ENCODE measurements at regions not wholly inside any gene's neighbourhood (a gene's known extent, or its start where the extent isn't known, plus 50 kb on each side); places are given as distances from the start of the nearest gene placed in this dataset.

- Histone ChIP-seq H3K27ac (ENCODE audit: low read length) (no peak overlapping the region), H3K27me3 (ENCODE audit: insufficient read depth, low read depth, low read length) (no peaks in the 10 kb centered on the region), H2AFZ (ENCODE audit: low read depth, low read length) (no peak overlapping the region), H3K9me2 (ENCODE audit: insufficient read depth, low read length) (no peaks in the 10 kb centered on the region), H3K9me3 (ENCODE audit: low read length) (no peaks in the 10 kb centered on the region), H3K79me2 (replicated peaks; ENCODE audit: insufficient read depth, low read length) (no peaks in the 10 kb centered on the region), H3K4me3 (ENCODE audit: low read length) (no peak overlapping the region), H4K20me1 (ENCODE audit: insufficient read depth) (no peaks in the 10 kb centered on the region), H3K36me3 (ENCODE audit: insufficient read depth, low read length) (no peaks in the 10 kb centered on the region), H3F3A (ENCODE audit: insufficient read depth, low read length, poor library complexity, severe bottlenecking) (no peaks in the 10 kb centered on the region), H3K9ac (ENCODE audit: low read length) (no peak overlapping the region), H3K4me2 (ENCODE audit: low read length) (no peak overlapping the region)
- TF ChIP-seq POLR2AphosphoS5 (IDR thresholded peaks at IDR 0.05): no peak
- TF ChIP-seq EZH2 (IDR thresholded peaks at IDR 0.05; ENCODE audit: borderline replicate concordance, insufficient read depth, low read length, poor library complexity, severe bottlenecking): no peak
- TF ChIP-seq RAD21 (conservative IDR thresholded peaks at IDR 0.05): no peak
- no peak for TF ChIP-seq MXI1 (conservative IDR thresholded peaks at IDR 0.05; ENCODE audit: poor library complexity, severe bottlenecking)
- no peak for TF ChIP-seq EP300 (conservative IDR thresholded peaks at IDR 0.05; ENCODE audit: poor library complexity, severe bottlenecking)
- TF ChIP-seq CTCF (IDR thresholded peaks at IDR 0.05; ENCODE audit: poor library complexity, severe bottlenecking): no peak
- no peak for TF ChIP-seq TAF1 (IDR thresholded peaks at IDR 0.05; ENCODE audit: low read depth)
- TF ChIP-seq REST (IDR thresholded peaks at IDR 0.05; ENCODE audit: borderline replicate concordance): no peak
- no peak for TF ChIP-seq SMC3 (conservative IDR thresholded peaks at IDR 0.05; ENCODE audit: poor library complexity)
Measured at GRCh38 chr4:110824344-110824743, 201.5 kb upstream of the PITX2 start.

- no peaks in the 10 kb centered on the region for H3K36me3 ChIP-seq (ENCODE audit: insufficient read depth, low read length)
- no peak overlapping the region for H3K4me3 ChIP-seq (ENCODE audit: low read length)
- TF ChIP-seq EP300 (conservative IDR thresholded peaks at IDR 0.05; ENCODE audit: poor library complexity, severe bottlenecking): no peak
- TF ChIP-seq TAF1 (IDR thresholded peaks at IDR 0.05; ENCODE audit: low read depth): no peak
- no peak for TF ChIP-seq EZH2 (IDR thresholded peaks at IDR 0.05; ENCODE audit: borderline replicate concordance, insufficient read depth, low read length, poor library complexity, severe bottlenecking)
- TF ChIP-seq CTCF (IDR thresholded peaks at IDR 0.05; ENCODE audit: poor library complexity, severe bottlenecking): no peak
- no peak for TF ChIP-seq MXI1 (conservative IDR thresholded peaks at IDR 0.05; ENCODE audit: poor library complexity, severe bottlenecking)
- TF ChIP-seq POLR2AphosphoS5 (IDR thresholded peaks at IDR 0.05): no peak
- TF ChIP-seq SMC3 (conservative IDR thresholded peaks at IDR 0.05; ENCODE audit: poor library complexity): no peak
- TF ChIP-seq REST (IDR thresholded peaks at IDR 0.05; ENCODE audit: borderline replicate concordance): no peak
- no peak for TF ChIP-seq RAD21 (conservative IDR thresholded peaks at IDR 0.05)
- no peak overlapping the region for H3K9ac ChIP-seq (ENCODE audit: low read length)
- H3K79me2 ChIP-seq (replicated peaks; ENCODE audit: insufficient read depth, low read length): no peaks in the 10 kb centered on the region
- no peak overlapping the region for H3K4me2 ChIP-seq (ENCODE audit: low read length)
- no peaks in the 10 kb centered on the region for H3K9me3 ChIP-seq (ENCODE audit: low read length)
- no peak overlapping the region for H2AFZ ChIP-seq (ENCODE audit: low read depth, low read length)
- no peaks in the 10 kb centered on the region for H3K27me3 ChIP-seq (ENCODE audit: insufficient read depth, low read depth, low read length)
- H3K27ac ChIP-seq (ENCODE audit: low read length): no peak overlapping the region
- no peaks in the 10 kb centered on the region for H3F3A ChIP-seq (ENCODE audit: insufficient read depth, low read length, poor library complexity, severe bottlenecking)
- H3K9me2 ChIP-seq (ENCODE audit: insufficient read depth, low read length): no peaks in the 10 kb centered on the region
- H4K20me1 ChIP-seq (ENCODE audit: insufficient read depth): no peaks in the 10 kb centered on the region
Measured at GRCh38 chr4:110826656-110827055, 203.8 kb upstream of the PITX2 start.
